NCI-H526 treated with DMSO at 0.1 percent for 48 hours (cell line): ENCODE measurements at regions not wholly inside any gene's neighbourhood (a gene's known extent, or its start where the extent isn't known, plus 50 kb on each side); places are given as distances from the start of the nearest gene placed in this dataset.
"Not testable (repeated sequence)": the region's sequence is repeated elsewhere in the genome, so short reads cannot be mapped to it uniquely, and the experiment has no call there.

ENCODE experiments used
- DNase-seq: peaks from one replicate; lab custom pipeline; 2025; lab: John Stamatoyannopoulos, UW

- no peak for DNase-seq
Measured at GRCh38 chr5:17400724-17401469, 97.1 kb upstream of the TAF11L2 start.

GRCh38 chr5:17401470-17402288 lies 96.4 kb upstream of the TAF11L2 start:
- no peak for DNase-seq

GRCh38 chr5:17402289-17403121 lies 95.5 kb upstream of the TAF11L2 start:
- no peak for DNase-seq

GRCh38 chr5:17403695-17404490 lies 94.1 kb upstream of the TAF11L2 start:
- peak; percentile 44 for DNase-seq

GRCh38 chr5:17405976-17406375 lies 92.1 kb upstream of the TAF11L2 start:
- no peak for DNase-seq

- DNase-seq, result no peak
Measured at GRCh38 chr5:17406423-17406838, 91.6 kb upstream of the TAF11L2 start.

GRCh38 chr5:17411436-17412402 lies 86.3 kb upstream of the TAF11L2 start:
- DNase-seq, result no peak

GRCh38 chr5:17412760-17413671 lies 85.0 kb upstream of the TAF11L2 start:
- no peak for DNase-seq

- DNase-seq, result no peak
Measured at GRCh38 chr5:17413691-17414090, 84.3 kb upstream of the TAF11L2 start.

GRCh38 chr5:17415321-17415758 lies 82.7 kb upstream of the TAF11L2 start:
- no peak for DNase-seq

GRCh38 chr5:17416374-17416773 lies 81.7 kb upstream of the TAF11L2 start:
- DNase-seq, result not testable (repeated sequence)

GRCh38 chr5:17424674-17425073 lies 73.4 kb upstream of the TAF11L2 start:
- no peak for DNase-seq

- no peak for DNase-seq
Measured at GRCh38 chr5:17425385-17426070, 72.5 kb upstream of the TAF11L2 start.

- DNase-seq, result no peak
Measured at GRCh38 chr5:17426104-17426749, 71.8 kb upstream of the TAF11L2 start.

- DNase-seq, result no peak
Measured at GRCh38 chr5:17428176-17428800, 69.7 kb upstream of the TAF11L2 start.

- DNase-seq, result no peak
Measured at GRCh38 chr5:17429353-17429752, 68.7 kb upstream of the TAF11L2 start.

GRCh38 chr5:17430241-17430640 lies 67.8 kb upstream of the TAF11L2 start:
- DNase-seq, result no peak
